ENCODE measurements at regions not wholly inside any gene's neighbourhood (a gene's known extent, or its start where the extent isn't known, plus 50 kb on each side); places are given as distances from the start of the nearest gene placed in this dataset.
A peak's percentile ranks its signal among the peaks of the same experiment; 100 is the strongest.

GRCh38 chr18:44388329-44388728 lies 292.4 kb upstream of the SETBP1 start:
- H3K4me3 ChIP-seq (ENCODE audit: low read depth, low read length): no peak overlapping the region
- no peak for DNase-seq (ENCODE audit: low read depth)

- no peak for DNase-seq (ENCODE audit: low read depth)
- no peak overlapping the region for H3K4me3 ChIP-seq (ENCODE audit: low read depth, low read length)
Measured at GRCh38 chr18:44392933-44393332, 287.8 kb upstream of the SETBP1 start.

- H3K4me3 ChIP-seq (ENCODE audit: low read depth, low read length): no peak overlapping the region
- no peak for DNase-seq (ENCODE audit: low read depth)
Measured at GRCh38 chr18:44393406-44393805, 287.3 kb upstream of the SETBP1 start.

- no peak for DNase-seq (ENCODE audit: low read depth)
- no peak overlapping the region for H3K4me3 ChIP-seq (ENCODE audit: low read depth, low read length)
Measured at GRCh38 chr18:44396550-44396949, 284.1 kb upstream of the SETBP1 start.

DNA sequence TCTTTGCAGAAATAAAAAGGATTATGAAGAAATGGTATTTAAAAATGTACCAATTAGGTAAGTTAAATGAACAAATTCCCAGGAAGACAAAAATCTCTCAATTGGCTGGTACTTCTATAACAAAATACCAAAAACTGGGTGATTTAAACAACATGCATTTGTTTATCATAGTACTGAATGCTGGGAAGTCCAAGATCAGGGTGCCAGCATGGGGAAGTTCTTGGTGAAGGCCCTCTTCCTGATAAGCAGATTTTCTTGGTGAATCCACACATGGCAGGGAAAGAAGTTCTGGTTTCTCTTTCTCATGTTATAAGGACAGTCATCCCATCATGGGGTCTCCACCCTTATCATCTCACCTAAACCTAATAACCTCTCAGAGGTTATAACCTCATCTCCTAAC lies 271.6 kb upstream of the SETBP1 start:
- DNase-seq (ENCODE audit: low read depth): no peak

GRCh38 chr18:44409515-44409914 lies 271.2 kb upstream of the SETBP1 start:
- DNase-seq (ENCODE audit: low read depth): no peak

More for the DNA sequence above, 271.6 kb upstream of the SETBP1 start:
- H3K4me3 ChIP-seq (ENCODE audit: low read depth, low read length): no peak overlapping the region

DNA sequence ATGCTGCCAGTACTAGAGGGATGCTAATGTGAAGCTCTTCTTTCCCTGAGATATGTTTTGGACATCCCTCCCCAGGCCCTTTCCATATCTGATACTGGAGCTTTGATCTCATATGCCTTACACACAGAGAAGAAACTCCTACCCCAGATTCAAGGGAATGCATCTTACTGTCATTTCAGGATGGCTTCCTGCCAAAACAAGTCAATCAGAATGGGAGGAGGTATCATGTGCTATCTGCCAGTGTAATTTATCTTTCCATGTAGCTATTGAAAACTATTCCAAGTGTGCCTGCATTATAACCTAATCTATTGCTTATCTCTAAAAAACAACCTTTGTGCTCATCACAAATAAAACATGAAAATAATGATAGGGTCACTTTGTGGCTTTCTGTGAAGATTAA lies 269.9 kb upstream of the SETBP1 start:
- no peak overlapping the region for H3K4me3 ChIP-seq (ENCODE audit: low read depth, low read length)
- no peak for DNase-seq (ENCODE audit: low read depth)

More at GRCh38 chr18:44409515-44409914, 271.2 kb upstream of the SETBP1 start:
- H3K4me3 ChIP-seq (ENCODE audit: low read depth, low read length): no peak overlapping the region

DNA sequence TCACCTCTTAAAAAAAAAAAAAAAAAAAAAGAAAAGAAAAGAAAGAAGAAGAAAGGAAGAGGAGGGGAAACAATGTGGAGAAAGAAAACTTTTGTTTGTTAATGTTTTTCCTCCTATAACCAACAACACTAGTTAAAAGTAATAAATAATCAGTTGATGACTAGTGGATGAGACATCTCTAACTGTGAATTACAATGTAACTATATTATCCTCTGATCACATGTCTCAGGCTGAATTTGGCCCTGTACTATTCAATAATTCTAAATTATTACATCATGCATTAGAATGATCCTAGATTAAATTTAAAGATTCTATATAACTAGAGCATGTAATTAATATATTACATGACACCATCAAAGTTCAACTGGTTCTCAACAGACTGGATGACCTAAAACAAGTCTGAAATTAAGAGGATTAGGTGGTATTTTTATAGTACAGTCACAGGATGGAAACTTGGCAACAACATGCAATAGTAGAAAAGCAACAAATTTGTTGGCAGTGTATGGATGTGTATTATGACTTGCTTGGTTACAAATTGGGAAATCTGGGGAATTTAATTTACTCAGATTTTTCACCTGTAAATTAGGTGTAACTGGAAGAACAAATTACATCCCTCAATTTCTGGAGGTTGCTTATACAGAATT lies 269.3 kb upstream of the SETBP1 start:
- DNase-seq (ENCODE audit: low read depth): peak; percentile 4
- no peak overlapping the region for H3K4me3 ChIP-seq (ENCODE audit: low read depth, low read length)

- peak; percentile 15 for DNase-seq (ENCODE audit: low read depth)
- no peak overlapping the region for H3K4me3 ChIP-seq (ENCODE audit: low read depth, low read length)
Measured at GRCh38 chr18:44411976-44412375, 268.7 kb upstream of the SETBP1 start.

DNA sequence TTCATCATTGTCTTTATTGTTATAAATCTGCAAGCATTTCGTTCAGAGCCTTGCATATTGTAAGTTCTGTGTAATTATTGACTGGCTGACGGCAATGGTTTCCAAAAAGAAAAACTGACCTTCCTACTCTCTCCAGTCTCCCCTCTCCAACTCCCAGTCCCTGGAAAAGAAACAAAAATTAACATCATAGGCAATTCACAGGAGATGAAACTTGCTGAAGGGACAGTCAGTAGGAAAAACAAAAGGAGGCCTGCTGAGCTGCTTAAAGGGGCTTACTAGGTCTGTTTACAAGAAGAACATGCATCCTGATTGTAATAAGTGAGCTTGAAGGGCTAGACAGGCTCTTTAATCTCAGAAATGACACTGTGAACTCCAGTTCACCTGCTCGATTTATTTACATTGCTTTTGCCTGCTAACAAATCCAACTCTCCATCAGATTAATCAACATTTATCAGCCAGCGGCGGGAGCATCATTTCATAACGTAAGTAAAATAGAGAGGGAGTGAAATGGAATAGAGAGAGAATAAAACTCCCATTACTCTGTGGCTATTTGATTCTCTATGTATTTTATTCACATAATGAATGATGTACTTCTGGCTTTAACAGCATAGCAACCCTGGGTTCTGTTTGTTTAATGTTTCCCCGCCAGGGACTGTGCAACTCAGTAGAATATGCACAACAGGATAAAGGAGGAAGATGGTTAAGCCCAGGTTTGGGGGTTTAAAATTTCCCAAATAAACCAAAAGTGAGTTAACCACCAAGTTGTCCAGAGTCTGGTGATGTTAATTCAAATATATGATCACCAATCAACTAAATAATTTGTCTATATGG lies 256.7 kb upstream of the SETBP1 start:
- no peak for DNase-seq (ENCODE audit: low read depth)
- no peak overlapping the region for H3K4me3 ChIP-seq (ENCODE audit: low read depth, low read length)

DNA sequence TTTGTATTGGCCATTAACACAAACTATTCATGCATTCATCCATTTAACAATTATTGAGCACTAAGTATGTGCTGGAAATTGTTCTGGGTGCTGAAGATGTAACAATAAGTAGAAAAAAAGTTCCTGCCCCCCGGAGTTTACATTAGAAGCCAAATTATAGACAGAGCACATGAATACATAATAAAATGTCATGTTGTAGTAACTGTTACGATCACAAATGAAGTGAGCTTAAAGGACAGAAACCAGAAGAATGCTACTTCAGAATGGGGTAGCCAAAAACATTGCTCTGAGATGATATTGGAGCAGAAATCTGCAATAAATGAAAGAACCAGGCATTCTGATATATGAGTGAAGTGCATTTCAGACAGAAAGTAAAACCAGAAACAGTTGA lies 256.0 kb upstream of the SETBP1 start:
- no peak for DNase-seq (ENCODE audit: low read depth)
- no peak overlapping the region for H3K4me3 ChIP-seq (ENCODE audit: low read depth, low read length)

DNA sequence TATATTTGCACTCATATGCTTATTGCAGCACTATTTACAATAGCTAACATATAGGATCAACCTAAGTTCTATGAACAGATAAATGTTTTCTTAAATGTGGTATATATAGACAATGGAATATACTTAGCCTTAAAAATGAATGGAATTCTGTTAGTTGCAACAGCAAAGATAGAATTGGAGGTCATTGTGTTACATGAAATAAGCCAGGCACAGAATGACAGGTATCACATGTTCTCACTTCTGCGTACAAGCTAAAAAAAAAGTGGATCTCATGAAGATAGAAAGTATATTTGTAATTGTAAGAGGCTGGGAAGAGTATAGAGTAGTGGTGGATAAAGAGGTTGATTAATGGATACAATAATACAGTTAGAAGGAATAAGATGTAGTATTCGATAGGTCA lies 255.5 kb upstream of the SETBP1 start:
- no peak overlapping the region for H3K4me3 ChIP-seq (ENCODE audit: low read depth, low read length)
- DNase-seq (ENCODE audit: low read depth): no peak

DNA sequence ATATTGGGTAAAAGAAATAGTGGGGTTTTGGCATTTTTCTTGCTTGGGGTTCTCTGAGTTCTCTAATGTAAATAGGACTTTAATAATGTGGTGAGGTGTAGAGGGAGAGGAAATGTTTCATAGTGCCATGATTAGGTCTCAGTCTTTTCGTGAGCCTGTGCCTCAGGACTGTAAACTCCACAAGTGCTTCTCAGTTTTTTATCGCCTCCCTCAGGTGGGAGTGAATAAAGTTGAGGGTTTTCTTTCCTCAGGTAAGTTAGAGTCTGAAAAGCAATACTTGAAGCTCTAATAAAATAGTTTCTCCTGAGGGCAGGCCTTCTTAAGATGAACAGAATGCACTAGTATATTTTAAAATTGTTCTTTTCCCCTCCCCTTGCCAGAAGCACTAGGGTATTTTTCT lies 243.1 kb upstream of the SETBP1 start:
- DNase-seq (ENCODE audit: low read depth): no peak
- no peak overlapping the region for H3K4me3 ChIP-seq (ENCODE audit: low read depth, low read length)

GRCh38 chr18:44450226-44450625 lies 230.5 kb upstream of the SETBP1 start:
- no peak for DNase-seq (ENCODE audit: low read depth)
- no peak overlapping the region for H3K4me3 ChIP-seq (ENCODE audit: low read depth, low read length)

- peak; percentile 13 for DNase-seq (ENCODE audit: low read depth)
- no peak overlapping the region for H3K4me3 ChIP-seq (ENCODE audit: low read depth, low read length)
Measured at GRCh38 chr18:44452346-44452745, 228.3 kb upstream of the SETBP1 start.

DNA sequence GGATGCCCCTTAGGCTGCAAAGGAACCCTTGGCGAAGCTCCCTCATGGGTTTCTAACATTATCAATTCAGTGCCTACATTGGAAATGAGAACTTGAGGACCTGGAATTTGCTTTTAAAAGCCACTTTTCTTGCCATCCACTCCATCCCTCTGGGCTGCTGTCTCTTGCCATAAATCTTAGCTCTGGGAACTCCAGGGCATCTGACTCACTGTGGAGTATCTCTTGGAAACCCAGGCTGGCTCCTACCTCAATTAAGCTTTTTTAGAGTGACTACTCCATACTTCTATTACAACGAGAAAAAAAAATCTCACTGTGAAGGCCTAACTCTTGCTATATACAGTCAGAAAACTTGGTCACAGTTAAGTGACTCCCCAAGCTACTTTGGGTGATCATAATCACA lies 227.2 kb upstream of the SETBP1 start:
- peak; percentile 21 for DNase-seq (ENCODE audit: low read depth)
- no peak overlapping the region for H3K4me3 ChIP-seq (ENCODE audit: low read depth, low read length)

- DNase-seq (ENCODE audit: low read depth): peak; percentile 80
- H3K4me3 ChIP-seq (ENCODE audit: low read depth, low read length): no peak overlapping the region
Measured at GRCh38 chr18:44458777-44459176, 221.9 kb upstream of the SETBP1 start.

DNA sequence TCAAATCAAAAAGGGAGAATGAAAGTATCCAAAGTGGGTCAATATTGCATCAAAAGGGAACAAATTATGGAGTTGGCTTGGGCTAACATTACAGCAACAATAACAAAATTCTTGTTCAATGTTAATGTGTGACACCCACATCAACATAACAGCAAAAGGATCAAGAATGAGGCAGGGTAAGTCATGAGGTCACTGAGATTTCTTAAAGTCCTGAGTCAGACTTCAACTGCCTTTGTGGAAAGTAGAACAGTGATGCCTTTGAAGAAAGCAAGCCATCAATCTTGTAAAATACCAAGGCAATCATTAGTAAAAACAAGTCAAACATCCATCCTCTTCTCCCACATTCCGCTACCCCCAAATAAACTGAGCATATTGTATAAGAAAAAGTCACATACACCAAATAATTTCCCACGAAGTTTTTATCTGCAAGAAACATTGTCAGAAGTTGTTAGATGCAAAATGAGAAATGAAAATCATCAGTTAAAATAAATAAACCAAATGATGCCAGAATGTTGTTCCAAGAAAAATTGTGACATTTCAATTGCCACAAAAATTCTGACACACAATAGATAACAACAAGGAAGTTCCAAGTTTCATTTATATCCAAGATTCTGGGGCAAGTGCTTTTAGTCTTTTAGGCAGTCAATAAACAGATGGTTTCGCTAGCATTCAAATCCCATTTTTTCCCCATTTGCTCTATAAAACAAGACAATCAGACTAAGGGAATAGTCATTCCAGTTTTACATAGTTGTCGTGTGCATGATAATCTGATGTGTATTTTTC lies 216.1 kb upstream of the SETBP1 start:
- DNase-seq (ENCODE audit: low read depth): peak; percentile 41
- H3K4me3 ChIP-seq (ENCODE audit: low read depth, low read length): no peak overlapping the region

GRCh38 chr18:44465381-44465841 lies 215.3 kb upstream of the SETBP1 start:
- no peak overlapping the region for H3K4me3 ChIP-seq (ENCODE audit: low read depth, low read length)
- DNase-seq (ENCODE audit: low read depth): peak; percentile 20

GRCh38 chr18:44466997-44467396 lies 213.7 kb upstream of the SETBP1 start:
- H3K4me3 ChIP-seq (ENCODE audit: low read depth, low read length): no peak overlapping the region
- DNase-seq (ENCODE audit: low read depth): no peak
